Breast epithelium (tissue), 3 donors: ENCODE measurements at regions not wholly inside any gene's neighbourhood (a gene's known extent, or its start where the extent isn't known, plus 50 kb on each side); places are given as distances from the start of the nearest gene placed in this dataset.

Experiments used
- CTCF ChIP-seq, 3 donors: fragments of 450-650 bp; IDR thresholded peaks; one replicate each; pipeline ENCODE4 v1.5.1; 2016 to 2017; ENCODE audit warnings: antibody characterized with exemption in 3 of 3, mild to moderate bottlenecking in 3 of 3, moderate library complexity in 3 of 3
- POLR2A ChIP-seq: fragments of 450-650 bp; IDR thresholded peaks from one replicate; pipeline ENCODE4 v1.6.1; 2016; ENCODE audit warnings: antibody characterized with exemption, mild to moderate bottlenecking, moderate library complexity

GRCh38 chrX:69076088-69076487, 89.2 kb downstream of the PJA1 start:
- TF ChIP-seq CTCF (IDR thresholded peaks at IDR 0.05) (no peak), POLR2A (no peak)
